Fibroblast of lung (primary cell): ENCODE measurements at regions not wholly inside any gene's neighbourhood (a gene's known extent, or its start where the extent isn't known, plus 50 kb on each side); places are given as distances from the start of the nearest gene placed in this dataset.

Experiments used
- DNase-seq, 2 donors: peaks; one replicate each; pipeline versions ENCODE4 v3.0.0 to v3.0.0-alpha.2; 2010; ENCODE audit warnings: low read depth in 2 of 2
- H2AFZ ChIP-seq: 2 replicates; pipeline ENCODE4 v1.5.1; 2012; ENCODE audit warnings: low read length, control low read depth, inconsistent platforms
- H3K27ac ChIP-seq: 2 replicates; pipeline ENCODE4 v1.5.1; 2011; ENCODE audit warnings: low read length, control low read depth; ENCODE audit not compliant: insufficient read depth
- H3K27me3 ChIP-seq: 2 replicates; pipeline ENCODE4 v1.5.1; 2011; ENCODE audit warnings: mild to moderate bottlenecking, low read length; ENCODE audit not compliant: control insufficient read depth, insufficient read depth
- H3K36me3 ChIP-seq: 2 replicates; pipeline ENCODE4 v1.5.1; 2011; ENCODE audit warnings: low read length; ENCODE audit not compliant: control insufficient read depth, insufficient read depth
- H3K4me1 ChIP-seq: 2 replicates; pipeline ENCODE4 v1.5.1; 2011; ENCODE audit warnings: low read length; ENCODE audit not compliant: control insufficient read depth, insufficient read depth; ENCODE audit errors: extremely low read depth
- H3K4me2 ChIP-seq: 2 replicates; pipeline ENCODE4 v1.5.1; 2011; ENCODE audit warnings: low read length, control low read depth; ENCODE audit not compliant: insufficient read depth; ENCODE audit errors: extremely low read depth
- H3K4me3 ChIP-seq, 4 experiments: fragments of 200-600 bp in 1 of 4; sonication (generic) in 1 of 4; replicated peaks in 1 of 4; 2 replicates each; pipeline ENCODE4 v1.5.1; 2011 to 2016; ENCODE audit warnings: low read length in 4 of 4, low read depth in 3 of 4, mild to moderate bottlenecking in 3 of 4, control low read depth in 2 of 4, inconsistent platforms in 1 of 4, mixed read lengths in 1 of 4; ENCODE audit not compliant: insufficient read depth in 1 of 4; ENCODE audit errors: control extremely low read depth in 1 of 4
- H3K79me2 ChIP-seq: 2 replicates; pipeline ENCODE4 v1.5.1; 2012; ENCODE audit warnings: mild to moderate bottlenecking, low read length, inconsistent platforms; ENCODE audit not compliant: control insufficient read depth, insufficient read depth
- H3K9ac ChIP-seq: 2 replicates; pipeline ENCODE4 v1.5.1; 2011; ENCODE audit warnings: mild to moderate bottlenecking, low read length, control low read depth; ENCODE audit not compliant: insufficient read depth
- H3K9me3 ChIP-seq: 2 replicates; pipeline ENCODE4 v1.5.1; 2012; ENCODE audit warnings: low read depth, low read length; ENCODE audit not compliant: control insufficient read depth, insufficient read depth
- H4K20me1 ChIP-seq: 2 replicates; pipeline ENCODE4 v1.5.1; 2011; ENCODE audit warnings: low read length; ENCODE audit not compliant: control insufficient read depth, insufficient read depth; ENCODE audit errors: extremely low read depth
- CTCF ChIP-seq, 2 donors: IDR thresholded peaks in 1 of 2; conservative IDR thresholded peaks in 1 of 2; 1 replicate in 1 of 2; 2 replicates in 1 of 2; pipeline ENCODE4 v1.5.1; 2011 to 2012; ENCODE audit warnings: low read length in 2 of 2, control low read depth in 1 of 2, inconsistent platforms in 1 of 2, low read depth in 1 of 2, mild to moderate bottlenecking in 1 of 2
- EZH2 ChIP-seq: IDR thresholded peaks from 2 replicates; pipeline ENCODE4 v1.5.1; 2012; ENCODE audit warnings: low read length, control low read depth, mild to moderate bottlenecking; ENCODE audit errors: missing control alignments

DNA sequence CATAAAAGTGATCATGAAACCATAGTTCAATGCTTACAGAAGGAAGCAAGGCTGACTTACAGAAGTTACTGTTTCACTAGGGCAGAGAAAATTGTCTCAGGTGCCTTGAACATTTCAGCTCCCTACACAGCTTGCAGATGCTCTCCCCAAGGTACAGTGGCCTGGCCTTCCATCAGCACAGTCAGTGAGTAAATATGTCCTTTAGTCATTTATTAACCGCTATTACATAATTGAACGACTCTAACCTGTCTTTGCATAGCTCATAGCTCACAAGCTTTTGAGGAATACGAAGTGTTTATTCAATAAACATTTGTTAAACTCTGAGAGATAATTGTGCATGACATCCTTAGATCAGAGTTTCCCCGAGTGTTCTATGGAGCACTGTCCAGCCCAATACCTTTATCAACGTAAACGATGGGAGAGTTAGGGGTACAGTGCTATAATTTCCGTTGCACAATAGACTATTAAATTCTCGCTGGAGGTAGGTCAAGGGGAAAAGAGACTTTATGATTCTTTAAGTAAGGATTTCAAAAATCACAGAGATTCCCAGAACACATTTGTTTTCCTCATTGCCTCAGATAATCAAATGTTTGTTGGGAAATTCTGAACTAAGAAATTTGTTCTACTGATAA is 677.8 kb downstream of the TSN start:
- no peaks in the 10 kb centered on the region for H4K20me1 ChIP-seq
- no peaks in the 10 kb centered on the region for H3K79me2 ChIP-seq
- no peak overlapping the region for H3K9ac ChIP-seq
- H3K9me3 ChIP-seq: no peaks in the 10 kb centered on the region
- no peak overlapping the region for H3K4me2 ChIP-seq
- no peak overlapping the region for H3K27ac ChIP-seq
- DNase-seq: no peak
- H3K36me3 ChIP-seq: no peaks in the 10 kb centered on the region
- H3K4me1 ChIP-seq: no peaks in the 10 kb centered on the region
- no peak overlapping the region for H3K4me3 ChIP-seq
- H3K27me3 ChIP-seq: no peaks in the 10 kb centered on the region
- H2AFZ ChIP-seq: no peak overlapping the region
- no peak for TF ChIP-seq EZH2
- TF ChIP-seq CTCF (conservative IDR thresholded peaks at IDR 0.05 in 1 of 2, IDR thresholded peaks at IDR 0.05 in 1 of 2; ENCODE audit: low read depth in 1 of 2, low read length in 2 of 2): no peak

DNA sequence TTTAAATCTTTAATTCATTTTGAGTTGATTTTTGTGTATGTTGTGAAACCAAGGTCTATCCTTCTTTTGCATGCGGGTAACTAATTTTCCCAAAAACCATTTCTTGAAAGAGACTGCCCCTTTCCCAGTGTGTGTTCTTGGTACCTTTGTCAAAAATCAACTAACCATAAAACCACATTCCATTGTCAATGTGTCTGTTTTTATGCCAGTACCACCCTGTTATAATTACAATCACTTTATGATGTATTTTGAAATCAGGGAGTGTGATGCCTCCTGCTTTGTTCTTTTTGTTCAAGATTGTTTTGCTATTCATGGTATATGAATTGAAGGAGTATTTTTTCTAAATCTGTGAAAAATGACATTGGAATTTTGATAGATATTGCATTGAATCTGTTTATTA is 689.6 kb downstream of the TSN start:
- Histone ChIP-seq H3K36me3 (no peaks in the 10 kb centered on the region), H3K27me3 (no peaks in the 10 kb centered on the region), H3K4me3 (no peak overlapping the region), H2AFZ (no peak overlapping the region), H3K9me3 (no peaks in the 10 kb centered on the region), H3K27ac (no peak overlapping the region), H3K4me1 (no peaks in the 10 kb centered on the region), H3K4me2 (no peak overlapping the region), H3K9ac (no peak overlapping the region), H4K20me1 (no peaks in the 10 kb centered on the region), H3K79me2 (no peaks in the 10 kb centered on the region)
- no peak for TF ChIP-seq EZH2
- no peak for DNase-seq

DNA sequence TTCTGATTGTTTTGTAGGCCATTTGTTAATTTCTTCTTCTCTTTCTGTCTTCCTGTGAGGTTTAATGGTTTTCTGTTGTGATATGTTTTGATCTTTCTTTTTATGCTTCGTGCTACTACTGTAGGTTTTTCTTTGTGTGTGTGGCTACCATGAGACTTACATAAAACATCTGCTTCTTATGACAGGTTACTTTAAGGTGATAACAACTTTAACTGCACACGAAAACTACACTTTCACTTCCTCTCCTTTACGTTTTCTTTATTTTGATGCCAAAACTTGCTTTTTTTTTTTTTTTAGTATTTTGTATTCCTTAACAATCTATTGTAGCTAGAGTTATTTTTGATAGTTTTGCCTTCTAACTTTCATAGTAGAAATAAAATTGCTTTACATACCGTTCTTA is 691.3 kb downstream of the TSN start:
- Histone ChIP-seq H4K20me1 (no peaks in the 10 kb centered on the region), H2AFZ (no peak overlapping the region), H3K4me2 (no peak overlapping the region), H3K4me3 (no peak overlapping the region), H3K9ac (no peak overlapping the region), H3K27me3 (no peaks in the 10 kb centered on the region), H3K4me1 (no peaks in the 10 kb centered on the region), H3K36me3 (no peaks in the 10 kb centered on the region), H3K27ac (no peak overlapping the region), H3K9me3 (no peaks in the 10 kb centered on the region), H3K79me2 (no peaks in the 10 kb centered on the region)
- DNase-seq: no peak
- TF ChIP-seq CTCF (conservative IDR thresholded peaks at IDR 0.05 in 1 of 2, IDR thresholded peaks at IDR 0.05 in 1 of 2; ENCODE audit: low read depth in 1 of 2, low read length in 2 of 2) (no peak), EZH2 (no peak)
